ENCODE measurements at regions not wholly inside any gene's neighbourhood (a gene's known extent, or its start where the extent isn't known, plus 50 kb on each side); places are given as distances from the start of the nearest gene placed in this dataset.
"Not testable (repeated sequence)": the region's sequence is repeated elsewhere in the genome, so short reads cannot be mapped to it uniquely, and the experiment has no call there.

GRCh38 chr12:89154743-89155499 lies 197.4 kb downstream of the DUSP6 start:
- no peak for DNase-seq (ENCODE audit: low spot score)

- DNase-seq (ENCODE audit: low spot score): no peak
Measured at GRCh38 chr12:89153341-89153740, 199.0 kb downstream of the DUSP6 start.

- DNase-seq (ENCODE audit: low spot score): no peak
Measured at GRCh38 chr12:89151536-89151935, 200.8 kb downstream of the DUSP6 start.

GRCh38 chr12:89150789-89151188 lies 201.5 kb downstream of the DUSP6 start:
- DNase-seq (ENCODE audit: low spot score): not testable (repeated sequence)

GRCh38 chr12:89140602-89141238 lies 211.6 kb downstream of the DUSP6 start:
- no peak for DNase-seq (ENCODE audit: low spot score)

- no peak for DNase-seq (ENCODE audit: low spot score)
Measured at GRCh38 chr12:89140141-89140540, 212.2 kb downstream of the DUSP6 start.

GRCh38 chr12:89139390-89139789 lies 212.9 kb downstream of the DUSP6 start:
- no peak for DNase-seq (ENCODE audit: low spot score)

- DNase-seq (ENCODE audit: low spot score): no peak
Measured at GRCh38 chr12:89138048-89138852, 214.1 kb downstream of the DUSP6 start.

- DNase-seq (ENCODE audit: low spot score): peak; percentile 3
Measured at GRCh38 chr12:89135976-89136634, 216.2 kb downstream of the DUSP6 start.

- no peak for DNase-seq (ENCODE audit: low spot score)
Measured at GRCh38 chr12:89134213-89134770, 218.0 kb downstream of the DUSP6 start.

- DNase-seq (ENCODE audit: low spot score): no peak
Measured at GRCh38 chr12:89129167-89129870, 223.0 kb downstream of the DUSP6 start.

GRCh38 chr12:89126712-89127111 lies 225.6 kb downstream of the DUSP6 start:
- DNase-seq (ENCODE audit: low spot score): no peak

GRCh38 chr12:89122852-89123251 lies 229.4 kb downstream of the DUSP6 start:
- DNase-seq (ENCODE audit: low spot score): no peak

GRCh38 chr12:89117448-89118034 lies 234.8 kb downstream of the DUSP6 start:
- no peak for DNase-seq (ENCODE audit: low spot score)

- DNase-seq (ENCODE audit: low spot score): no peak
Measured at GRCh38 chr12:89111964-89112363, 240.3 kb downstream of the DUSP6 start.

GRCh38 chr12:89108265-89108664 lies 244.0 kb downstream of the DUSP6 start:
- no peak for DNase-seq (ENCODE audit: low spot score)

GRCh38 chr12:89106950-89107349 lies 245.4 kb downstream of the DUSP6 start:
- no peak for DNase-seq (ENCODE audit: low spot score)

GRCh38 chr12:89105243-89105642 lies 247.1 kb downstream of the DUSP6 start:
- no peak for DNase-seq (ENCODE audit: low spot score)

GRCh38 chr12:89103831-89104230 lies 248.5 kb downstream of the DUSP6 start:
- no peak for DNase-seq (ENCODE audit: low spot score)

GRCh38 chr12:89101440-89101839 lies 250.9 kb downstream of the DUSP6 start:
- no peak for DNase-seq (ENCODE audit: low spot score)

Data from hepatic stellate cell (primary cell).